Right lung (tissue), 2 donors: ENCODE measurements at regions not wholly inside any gene's neighbourhood (a gene's known extent, or its start where the extent isn't known, plus 50 kb on each side); places are given as distances from the start of the nearest gene placed in this dataset.
A peak's percentile ranks its signal among the peaks of the same experiment; 100 is the strongest.
"Not testable (repeated sequence)": the region's sequence is repeated elsewhere in the genome, so short reads cannot be mapped to it uniquely, and the experiment has no call there.

Experiments used
- DNase-seq, 2 donors: peaks; one replicate each; pipeline ENCODE4 v3.0.0-alpha.2; 2013

DNA sequence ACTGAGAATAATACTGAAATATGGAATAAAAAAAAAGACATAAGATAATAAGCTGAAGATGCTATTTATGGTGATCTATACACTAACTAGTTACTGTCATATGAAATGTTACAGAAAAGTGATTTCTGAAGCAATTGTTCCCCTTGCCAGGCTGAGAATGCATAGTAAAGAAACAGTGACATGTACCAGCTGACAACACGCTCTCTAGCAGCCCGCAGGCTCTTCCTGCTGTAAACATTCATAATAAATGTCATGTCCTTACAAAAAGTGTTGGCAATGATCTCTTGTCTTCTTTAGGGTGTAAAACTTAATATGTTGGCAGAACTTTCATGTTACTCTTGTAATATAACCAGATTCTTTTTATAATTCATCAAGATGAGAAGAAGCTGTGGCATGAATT is 1171.3 kb downstream of the DSC3 start:
- no peak for DNase-seq

DNA sequence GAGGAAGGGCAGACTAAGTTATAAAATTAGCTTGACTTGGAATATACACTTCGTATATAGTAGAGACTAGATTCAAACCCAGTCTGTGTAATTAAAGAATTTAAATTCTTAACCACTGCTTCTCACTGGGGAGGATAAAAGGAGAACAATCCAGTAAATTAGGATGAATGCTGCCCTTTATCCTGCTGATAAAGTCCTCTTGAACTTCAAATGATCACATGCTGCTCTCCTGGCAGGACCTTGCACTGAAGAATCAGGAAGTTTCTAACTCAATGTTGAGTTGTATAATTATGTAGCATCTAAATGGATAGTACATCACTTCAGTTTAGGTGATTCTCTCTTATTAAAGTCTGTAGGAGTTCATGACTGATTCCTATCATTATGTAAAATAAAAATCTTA is 1179.7 kb downstream of the DSC3 start:
- no peak for DNase-seq

DNA sequence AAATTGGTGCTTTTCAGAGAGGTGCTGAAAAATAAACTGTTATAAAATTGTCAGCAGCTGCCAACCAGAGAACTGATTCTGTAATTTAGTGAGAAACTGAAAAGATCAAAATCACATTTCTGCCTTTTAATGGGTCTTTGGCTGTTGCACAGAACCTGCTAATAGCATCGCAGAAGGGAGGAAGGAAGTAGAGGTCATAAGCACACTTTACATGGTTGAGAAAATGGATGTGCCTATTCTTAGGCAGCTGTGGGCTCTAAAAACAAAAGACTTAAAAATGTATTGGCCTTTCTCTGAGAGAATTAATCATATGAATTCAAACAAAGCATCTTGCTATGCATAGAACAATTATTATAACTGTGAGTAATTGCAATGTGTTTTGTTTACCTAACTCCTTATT is 1186.9 kb downstream of the DSC3 start:
- DNase-seq, result no peak

DNA sequence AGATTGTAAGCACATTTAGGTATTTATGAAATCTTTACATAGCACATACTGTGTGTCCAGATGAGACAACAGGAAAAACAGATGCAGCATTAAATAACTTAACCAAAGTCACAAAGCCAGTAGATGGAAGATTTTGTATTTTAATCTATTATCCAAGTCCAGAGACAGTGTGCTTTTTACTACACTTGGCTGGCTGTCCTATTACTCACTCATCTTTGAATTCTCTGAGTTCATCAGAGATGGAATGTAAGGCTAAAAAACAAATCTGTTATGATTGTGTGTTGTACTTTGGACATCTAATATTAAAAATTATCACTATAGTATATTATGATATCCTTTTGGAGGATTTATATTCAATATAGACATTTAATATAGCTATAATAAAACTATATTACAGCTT is 1189.4 kb downstream of the DSC3 start:
- no peak for DNase-seq

DNA sequence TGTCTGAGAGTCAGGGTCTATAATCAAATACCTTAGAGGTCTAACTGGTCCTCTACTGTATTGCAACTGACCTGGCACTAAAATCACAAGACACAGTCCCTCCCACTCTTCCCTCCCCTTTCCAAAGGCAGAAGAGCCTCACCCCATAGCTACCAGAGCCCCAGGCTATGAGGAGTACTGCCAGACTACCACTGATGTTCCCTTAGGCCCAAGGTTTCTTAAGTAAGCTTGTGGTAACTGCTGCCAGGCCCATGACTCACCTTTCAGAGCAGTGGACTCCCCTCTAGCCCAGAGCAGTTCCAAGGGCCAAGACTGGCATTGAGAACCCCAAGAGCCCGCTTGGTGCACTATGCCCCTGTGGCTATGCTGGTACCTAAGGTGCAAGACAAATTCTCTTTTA is 1193.4 kb downstream of the DSC3 start:
- no peak for DNase-seq

DNA sequence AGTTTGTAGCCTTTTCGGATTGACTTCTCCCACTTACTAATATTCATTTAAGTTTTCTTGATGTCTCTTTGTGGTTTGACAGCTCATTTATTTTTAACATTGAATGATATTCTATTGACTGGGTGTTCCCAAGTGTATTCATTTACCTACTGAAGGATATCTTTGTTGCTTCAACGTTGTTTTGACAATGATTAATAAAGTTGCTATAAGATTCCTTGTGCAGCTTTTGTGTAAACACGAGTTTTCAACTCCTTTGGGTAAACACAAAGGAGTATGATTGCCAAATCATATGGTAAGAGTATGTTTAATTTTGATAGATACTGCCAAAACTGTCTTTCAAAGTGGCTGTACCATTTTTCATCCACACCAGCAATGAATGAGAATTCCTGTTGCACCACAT is 1200.9 kb downstream of the DSC3 start:
- DNase-seq, result no peak

DNA sequence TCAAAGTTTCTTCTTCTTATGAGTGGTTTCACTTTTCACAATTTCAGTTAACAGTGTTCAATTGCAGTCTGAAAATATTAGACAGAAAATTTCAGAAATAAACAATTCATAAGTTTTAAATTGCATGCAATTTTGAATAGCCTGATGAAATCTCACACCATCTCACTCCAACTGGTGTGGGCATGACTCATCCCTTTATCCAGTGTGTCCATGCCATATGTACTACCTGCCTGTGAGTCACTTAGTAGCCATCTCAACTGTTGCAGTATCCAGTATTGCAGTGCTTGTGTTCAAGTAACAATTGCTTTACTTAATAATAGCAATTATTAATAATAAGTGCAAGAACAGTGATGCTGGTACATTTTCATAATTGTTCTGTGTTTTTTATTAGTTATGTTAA is 1202.5 kb downstream of the DSC3 start:
- DNase-seq, result no peak

DNA sequence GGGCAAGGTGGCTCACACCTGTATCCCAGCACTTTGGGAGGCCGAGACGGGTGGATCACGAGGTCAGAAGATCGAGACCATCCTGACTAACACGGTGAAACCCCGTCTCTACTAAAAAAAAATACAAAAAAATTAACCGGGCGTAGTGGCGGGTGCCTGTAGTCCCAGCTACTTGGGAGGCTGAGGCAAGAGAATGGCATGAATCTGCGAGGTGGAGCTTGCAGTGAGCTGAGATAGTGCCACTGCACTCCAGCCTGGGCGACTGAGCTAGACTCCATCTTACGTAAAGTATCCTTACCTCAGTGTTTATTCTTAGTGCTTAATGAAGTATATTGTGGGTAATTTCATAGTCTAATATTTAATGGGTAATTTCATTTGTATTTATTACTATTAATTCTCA is 1203.6 kb downstream of the DSC3 start:
- not testable (repeated sequence) for DNase-seq

DNA sequence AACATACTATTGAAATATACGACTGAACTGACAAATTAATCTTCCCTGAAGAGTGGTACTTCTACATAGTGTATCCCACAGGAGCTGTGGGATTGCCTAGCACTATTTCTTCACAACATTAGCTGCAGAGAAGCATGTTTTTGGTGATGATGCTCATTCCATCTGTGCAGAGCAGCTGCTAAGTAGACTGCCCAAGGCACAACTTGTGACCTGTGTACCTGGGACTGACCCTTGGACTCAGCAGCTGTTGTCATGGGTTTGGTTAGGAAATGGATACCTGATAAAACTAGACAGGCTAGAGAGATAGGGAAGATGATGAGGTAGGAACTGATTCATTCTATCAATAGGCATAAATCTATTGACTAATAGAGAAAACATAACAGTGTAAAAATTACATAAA is 1204.0 kb downstream of the DSC3 start:
- DNase-seq, result no peak

DNA sequence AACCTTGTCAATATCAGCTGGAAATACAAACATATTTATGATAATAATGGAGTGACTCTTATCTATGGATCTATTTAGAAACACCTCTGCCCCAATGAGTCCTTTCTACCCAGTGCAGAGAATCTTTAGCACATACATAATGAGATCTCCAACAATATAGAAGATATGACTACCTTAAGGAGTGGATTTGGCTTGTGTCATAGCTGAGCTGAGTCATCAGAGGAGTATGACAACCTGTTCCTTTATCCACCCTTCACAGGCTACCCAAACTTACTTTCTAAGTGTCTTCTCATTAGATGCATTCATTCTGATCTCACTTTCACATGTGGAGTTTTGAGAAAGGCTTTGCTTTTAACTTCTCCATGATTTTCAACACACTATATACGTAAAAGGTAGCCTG is 1218.9 kb downstream of the DSC3 start:
- no peak for DNase-seq

DNA sequence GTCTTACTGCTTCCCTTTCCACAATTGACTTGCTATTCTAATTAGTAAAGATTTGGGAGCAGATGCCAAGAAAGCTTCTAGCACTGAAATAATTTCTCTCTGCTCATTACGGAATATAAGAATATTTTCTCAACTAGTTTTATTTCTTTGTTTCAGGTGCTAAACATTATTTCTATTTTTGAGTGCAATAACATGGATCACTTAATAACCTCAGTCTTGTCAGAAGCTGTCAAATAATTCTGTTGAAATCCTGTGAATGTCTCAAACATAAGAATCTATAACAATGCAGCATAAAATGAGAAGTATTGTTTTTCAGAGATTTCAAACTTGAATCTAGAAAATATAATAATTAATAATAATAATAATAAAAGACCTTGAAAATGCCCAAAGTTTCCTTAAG is 1221.0 kb downstream of the DSC3 start:
- DNase-seq, result no peak

DNA sequence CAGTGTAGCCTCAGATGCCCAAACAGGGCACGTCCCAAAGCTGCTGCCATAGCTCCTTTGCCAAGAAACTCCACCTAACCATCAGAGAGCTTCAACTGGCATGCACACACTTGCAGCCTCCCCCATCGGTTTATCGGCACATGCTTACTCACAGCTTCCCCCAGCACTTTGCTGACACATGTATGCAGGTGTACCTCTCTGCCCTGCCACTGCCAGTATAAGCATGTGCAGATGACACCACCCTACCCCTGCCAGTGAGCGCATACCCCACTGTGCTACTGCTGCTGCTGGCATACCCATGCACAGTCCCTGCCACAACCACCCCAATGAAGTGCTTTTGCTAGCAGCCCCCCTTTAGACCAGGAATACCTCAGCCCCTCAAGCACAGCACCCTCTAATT is 1231.0 kb downstream of the DSC3 start:
- no peak for DNase-seq

DNA sequence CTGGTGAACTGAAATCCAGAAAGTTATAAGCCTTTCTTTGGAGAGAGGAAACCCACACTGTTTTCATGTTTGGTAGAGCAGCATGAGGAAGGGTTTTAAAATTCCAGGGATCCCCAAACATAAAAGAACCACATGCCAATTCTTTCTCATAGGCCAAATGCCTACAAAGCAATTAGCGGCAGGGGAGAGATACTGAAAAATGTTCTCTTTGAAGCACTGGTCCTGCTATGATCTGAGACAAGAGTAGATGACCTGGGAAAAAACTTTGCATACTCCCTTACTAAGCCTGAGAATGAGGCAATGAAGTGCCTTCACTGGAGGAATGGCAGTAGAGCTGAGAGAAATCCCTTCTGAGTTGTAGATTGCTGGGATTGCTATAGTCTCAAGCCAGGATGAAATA is 1261.7 kb downstream of the DSC3 start:
- DNase-seq, result no peak

DNA sequence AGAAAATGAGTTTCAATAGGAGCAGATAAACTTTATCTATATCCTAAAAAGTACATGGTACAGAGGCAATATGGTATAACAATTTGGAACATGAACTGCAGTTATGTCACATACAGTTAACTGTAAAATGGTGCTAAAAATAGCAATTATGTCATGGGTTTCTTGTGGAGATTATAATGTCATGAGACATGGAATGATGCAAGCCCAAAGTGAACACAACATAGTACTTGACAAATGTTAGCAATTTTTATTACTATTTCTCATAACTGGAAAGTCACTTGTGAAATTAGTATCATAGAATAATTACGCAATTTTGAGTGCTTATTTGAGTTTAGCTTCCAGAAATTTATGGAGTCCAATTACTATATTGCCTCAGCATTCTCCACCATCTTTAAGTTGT is 1263.4 kb downstream of the DSC3 start:
- no peak for DNase-seq

DNA sequence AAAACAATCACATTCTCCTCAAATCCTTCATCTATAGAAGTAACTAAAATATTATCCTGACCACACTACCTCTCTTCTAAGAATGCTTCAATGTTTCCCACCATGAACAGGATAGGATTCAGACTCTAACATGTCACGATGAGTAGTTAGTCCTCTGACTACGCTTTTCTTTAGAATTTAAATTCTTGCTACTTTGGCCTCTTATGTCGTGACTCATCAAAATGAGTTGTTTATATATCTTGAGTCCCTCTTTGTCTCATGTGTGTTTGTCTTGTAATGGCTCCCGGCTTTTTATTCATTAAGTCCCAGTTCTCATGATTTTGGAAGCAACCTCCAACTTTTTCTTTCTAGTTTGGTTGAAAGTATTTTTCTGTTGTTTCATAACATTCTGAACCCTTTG is 1289.2 kb downstream of the DSC3 start:
- no peak for DNase-seq

DNA sequence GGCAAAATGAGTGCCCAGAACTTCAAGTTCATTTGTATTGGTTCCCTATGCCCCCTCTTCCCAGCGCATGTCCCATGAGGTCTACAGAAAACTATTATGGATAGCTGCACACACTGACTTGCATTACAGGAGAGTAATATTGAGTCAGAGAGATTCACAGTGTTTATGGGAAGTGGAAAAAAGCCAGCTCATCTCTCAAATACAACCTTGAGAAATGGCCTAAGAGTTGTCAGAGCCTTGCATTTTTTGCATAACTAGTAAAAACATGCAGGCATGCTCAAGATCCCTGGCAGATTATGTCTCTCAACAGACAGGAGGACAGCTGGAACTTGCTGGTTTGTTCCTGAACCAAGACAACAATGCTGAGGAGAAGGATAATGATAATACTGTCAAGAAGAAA is 1292.8 kb downstream of the DSC3 start:
- DNase-seq, result no peak

DNA sequence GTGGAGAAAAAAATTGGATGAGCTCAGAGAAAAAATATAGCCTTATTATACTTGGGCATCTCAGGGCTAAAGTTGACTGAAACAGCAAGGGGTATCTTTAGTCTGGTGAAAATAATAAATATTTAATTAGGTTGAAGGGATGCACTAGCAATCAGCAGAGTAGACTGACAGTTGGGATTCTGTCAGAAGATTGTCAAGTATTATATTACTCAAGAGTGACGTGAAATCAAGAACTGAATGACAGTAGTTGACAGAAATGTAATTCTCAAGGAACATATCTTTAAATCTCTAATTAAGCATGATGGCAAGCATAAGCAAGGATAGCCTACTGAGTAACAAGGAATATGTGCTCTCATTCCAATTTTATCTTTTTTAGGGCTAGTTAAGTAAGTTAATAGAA is 1301.1 kb downstream of the DSC3 start:
- DNase-seq, result no peak

DNA sequence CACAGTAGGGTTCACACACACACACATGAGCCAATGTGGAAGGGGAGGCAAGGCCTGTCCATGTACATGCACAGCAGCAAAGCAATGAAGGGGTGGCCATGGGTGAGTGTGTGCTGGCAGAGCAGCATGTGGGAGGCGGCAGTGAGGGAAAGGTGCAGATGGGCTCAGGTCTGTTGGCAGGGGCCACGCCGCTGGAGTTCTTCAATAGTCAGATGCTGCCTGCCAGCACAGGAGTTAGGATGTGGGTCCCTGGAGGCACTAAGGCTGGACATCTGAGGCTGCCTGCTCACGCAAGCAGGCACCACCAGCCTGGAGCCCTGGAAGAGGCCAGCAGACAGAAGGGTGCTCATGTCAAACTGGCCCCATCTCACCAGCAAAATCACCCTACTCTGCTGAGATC is 1304.9 kb downstream of the DSC3 start:
- no peak for DNase-seq

DNA sequence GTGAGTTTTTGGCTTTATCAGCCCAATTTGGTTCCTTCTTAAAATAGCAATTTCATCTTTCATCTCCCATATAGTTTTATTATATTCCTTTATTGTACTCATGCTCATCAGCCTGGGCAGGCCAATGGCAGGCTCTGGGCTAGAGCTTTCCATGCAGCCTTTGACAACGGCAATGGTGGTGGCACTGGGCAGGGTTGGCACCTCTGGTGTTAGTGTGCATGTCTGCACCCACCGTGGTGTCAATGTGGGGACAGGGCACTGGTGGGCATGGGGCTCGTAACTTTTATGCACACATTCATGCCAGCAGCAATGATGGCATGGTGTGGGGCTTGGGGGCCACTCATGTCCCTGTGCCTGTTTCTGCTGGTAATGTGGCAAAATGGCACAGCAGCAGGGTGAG is 1305.4 kb downstream of the DSC3 start:
- no peak for DNase-seq

DNA sequence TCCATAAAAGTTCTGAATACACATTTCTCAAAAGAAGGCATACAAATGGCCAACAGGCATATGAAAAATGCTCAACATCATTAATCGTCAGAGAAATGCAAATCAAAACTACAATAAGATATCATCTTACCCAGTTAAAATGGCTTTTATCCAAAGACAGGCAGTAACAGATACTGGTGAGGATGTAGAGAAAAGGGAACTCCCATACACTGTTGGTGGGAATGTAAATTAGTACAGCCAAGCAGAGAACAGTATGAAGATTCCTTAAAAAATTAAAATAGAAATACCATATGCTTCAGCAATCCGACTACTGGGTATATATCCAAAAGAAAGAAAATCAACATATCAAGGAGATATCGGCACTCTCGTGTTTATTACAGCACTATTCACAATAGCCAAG is 1312.5 kb downstream of the DSC3 start:
- DNase-seq, result no peak

DNA sequence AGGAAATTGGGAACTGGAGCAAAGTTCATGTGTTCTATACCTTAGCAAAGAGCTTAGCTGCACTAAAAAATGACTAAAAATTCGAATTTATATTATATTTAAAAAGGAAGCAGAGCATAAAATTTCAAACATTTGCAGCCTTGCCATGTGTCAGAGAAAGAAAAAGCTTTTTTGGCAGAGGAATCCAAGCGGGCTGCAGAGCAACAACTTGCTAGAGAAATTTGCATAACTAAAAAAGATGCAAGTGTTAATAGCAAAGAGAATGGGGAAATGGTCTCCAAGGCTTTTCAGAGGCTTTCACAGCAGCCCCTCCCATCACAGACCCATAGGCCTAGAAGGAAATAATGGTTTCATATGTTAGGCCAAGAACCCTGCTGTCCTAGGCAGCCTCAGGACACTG is 1315.9 kb downstream of the DSC3 start:
- no peak for DNase-seq

DNA sequence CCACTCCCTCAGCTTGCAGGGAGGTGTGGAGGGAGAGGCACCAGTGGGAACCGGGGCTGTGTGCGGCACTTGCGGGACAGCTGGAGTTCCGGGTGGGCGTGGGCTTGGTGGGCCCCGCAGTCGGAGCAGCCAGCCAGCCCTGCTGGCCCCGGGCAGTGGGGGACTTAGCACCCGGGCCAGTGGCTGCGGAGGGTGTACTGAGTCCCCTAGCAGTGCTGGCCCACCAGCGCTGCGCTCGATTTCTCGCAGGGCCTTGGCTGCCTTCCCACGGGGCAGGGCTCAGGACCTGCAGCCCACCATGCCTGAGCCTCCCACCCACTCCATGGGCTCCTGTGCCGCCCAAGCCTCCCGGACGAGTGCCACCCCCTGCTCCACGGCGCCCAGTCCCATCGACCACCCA is 1319.1 kb downstream of the DSC3 start:
- not testable (repeated sequence) for DNase-seq

DNA sequence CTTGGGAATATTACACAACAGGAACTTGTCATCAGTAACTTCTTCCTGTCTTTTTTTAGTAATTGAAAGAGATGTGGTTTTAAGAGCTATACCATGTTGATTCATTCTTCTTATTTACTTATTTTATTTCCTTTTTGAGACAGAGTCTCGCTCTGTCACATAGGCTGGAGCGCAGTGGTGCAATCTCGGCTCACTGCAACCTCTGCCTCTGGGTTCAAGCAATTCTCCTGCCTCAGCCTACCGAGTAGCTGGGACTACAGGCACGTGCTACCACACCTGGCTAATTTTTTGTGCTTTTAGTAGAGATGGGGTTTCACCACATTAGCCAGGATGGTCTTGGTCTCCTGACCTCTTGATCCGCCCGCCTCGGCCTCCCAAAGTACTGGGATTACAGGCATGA is 1326.6 kb downstream of the DSC3 start:
- DNase-seq, result not testable (repeated sequence)

DNA sequence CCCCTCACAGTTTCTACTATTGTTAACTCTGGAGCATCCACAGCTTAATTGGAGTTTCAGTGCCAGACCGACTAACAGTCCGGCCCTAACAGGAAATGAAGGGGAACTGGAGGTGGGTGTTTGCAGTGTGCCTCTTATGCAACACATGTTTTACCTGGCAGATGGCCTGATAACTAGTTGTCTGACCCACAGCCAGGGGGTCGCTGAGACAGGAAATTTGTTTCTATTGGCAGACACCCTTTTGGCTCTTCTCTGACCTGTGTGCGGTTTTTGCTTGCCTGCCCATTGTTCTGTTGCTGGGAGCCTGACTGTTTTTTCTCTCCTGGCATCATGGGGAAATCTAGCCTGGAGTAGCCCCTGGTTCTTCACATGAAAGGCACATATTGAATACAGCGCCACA is 1329.8 kb downstream of the DSC3 start:
- peak; percentile 0 to 8 for DNase-seq

DNA sequence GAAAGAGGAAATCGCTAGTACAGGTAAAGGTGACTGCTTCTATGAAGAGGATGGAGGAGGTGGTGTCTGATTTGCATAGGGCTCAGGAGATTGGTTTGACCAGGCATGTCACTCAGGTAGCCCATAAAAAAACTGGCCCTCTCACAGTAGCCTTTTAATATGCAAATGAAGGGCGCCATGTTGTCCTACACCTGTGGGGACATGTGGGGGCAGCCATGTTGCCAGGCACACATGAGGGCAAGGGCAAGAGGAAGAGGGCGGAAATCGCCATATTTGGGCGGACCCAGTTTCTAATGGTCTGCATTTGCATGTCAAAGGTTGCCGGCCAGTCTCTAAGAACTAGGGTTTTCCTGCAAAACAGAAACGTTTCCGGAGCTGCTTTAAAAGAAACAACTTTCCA is 1330.6 kb downstream of the DSC3 start:
- DNase-seq, result no peak
